ENCODE measurements at regions not wholly inside any gene's neighbourhood (a gene's known extent, or its start where the extent isn't known, plus 50 kb on each side); places are given as distances from the start of the nearest gene placed in this dataset.

DNA sequence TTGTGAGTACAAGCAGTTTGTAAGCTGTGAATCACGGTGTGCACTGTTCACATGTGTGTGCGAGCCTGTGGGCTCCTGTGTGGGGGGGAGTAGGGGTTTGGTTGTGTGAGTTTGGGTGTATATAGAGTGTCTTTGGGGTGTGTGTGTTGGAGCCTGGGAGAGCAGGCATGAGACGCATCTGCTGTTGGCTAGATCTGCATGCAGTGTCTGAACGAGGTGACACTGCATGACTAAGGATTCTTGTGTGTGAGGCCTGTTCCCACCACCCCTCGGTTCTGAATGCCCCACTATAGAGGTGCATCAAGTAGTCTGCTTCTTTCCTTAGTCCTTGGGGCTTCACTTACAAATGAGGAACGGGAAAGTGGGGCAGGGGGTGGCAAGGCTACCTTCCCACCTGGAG is 68.4 kb downstream of the MAGEF1 start:
- 79 to 83% methylated on average over 5 to 6 of the region's 6 CpGs for WGBS, 2 donors
- no peak overlapping the region for H3K4me3 ChIP-seq (ENCODE audit: low read depth, poor library complexity, severe bottlenecking)
- no peak for DNase-seq (ENCODE audit: low spot score in 2 of 2)
- intact Hi-C loops (cut with DNase I; ENCODE audit: low total_unique reads) = no loop called here
- TF ChIP-seq, protein P1, sequence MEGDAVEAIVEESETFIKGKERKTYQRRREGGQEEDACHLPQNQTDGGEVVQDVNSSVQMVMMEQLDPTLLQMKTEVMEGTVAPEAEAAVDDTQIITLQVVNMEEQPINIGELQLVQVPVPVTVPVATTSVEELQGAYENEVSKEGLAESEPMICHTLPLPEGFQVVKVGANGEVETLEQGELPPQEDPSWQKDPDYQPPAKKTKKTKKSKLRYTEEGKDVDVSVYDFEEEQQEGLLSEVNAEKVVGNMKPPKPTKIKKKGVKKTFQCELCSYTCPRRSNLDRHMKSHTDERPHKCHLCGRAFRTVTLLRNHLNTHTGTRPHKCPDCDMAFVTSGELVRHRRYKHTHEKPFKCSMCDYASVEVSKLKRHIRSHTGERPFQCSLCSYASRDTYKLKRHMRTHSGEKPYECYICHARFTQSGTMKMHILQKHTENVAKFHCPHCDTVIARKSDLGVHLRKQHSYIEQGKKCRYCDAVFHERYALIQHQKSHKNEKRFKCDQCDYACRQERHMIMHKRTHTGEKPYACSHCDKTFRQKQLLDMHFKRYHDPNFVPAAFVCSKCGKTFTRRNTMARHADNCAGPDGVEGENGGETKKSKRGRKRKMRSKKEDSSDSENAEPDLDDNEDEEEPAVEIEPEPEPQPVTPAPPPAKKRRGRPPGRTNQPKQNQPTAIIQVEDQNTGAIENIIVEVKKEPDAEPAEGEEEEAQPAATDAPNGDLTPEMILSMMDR (IDR thresholded peaks at IDR 0.05) = no peak
- no peak for TF ChIP-seq POLR2A (IDR thresholded peaks at IDR 0.05)

DNA sequence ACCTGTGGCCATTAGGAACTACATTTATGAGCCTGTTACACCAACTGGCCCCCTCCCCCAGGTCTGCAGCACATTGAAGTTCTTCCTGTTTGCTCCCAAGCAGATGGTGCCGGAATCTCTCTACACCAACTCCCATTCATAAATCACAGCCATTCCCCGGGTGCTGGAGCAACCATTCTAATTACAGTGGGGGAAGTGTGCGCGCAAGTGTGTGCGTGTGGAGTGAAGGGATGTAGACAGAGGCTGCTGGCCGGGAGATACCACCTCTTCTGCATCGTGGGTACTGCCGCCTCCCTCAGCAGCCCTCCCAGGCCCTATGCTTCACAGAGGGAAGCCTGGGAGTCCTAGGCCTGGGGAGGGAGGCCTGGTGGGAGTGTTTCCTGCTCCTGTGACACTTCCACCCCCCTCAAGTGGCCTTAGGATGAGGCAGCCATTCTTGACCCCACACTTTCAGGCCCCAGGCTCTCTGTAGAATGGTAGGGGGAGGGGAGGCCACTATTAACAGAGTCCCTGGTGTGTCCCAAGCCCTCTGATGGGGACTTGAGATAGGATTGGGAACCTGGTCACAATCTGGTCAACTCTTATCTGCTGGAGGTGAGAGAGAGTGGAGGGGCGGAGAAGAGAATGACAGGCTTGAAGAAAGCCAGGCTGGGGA is 69.1 kb downstream of the MAGEF1 start:
- 77 to 86% methylated on average over 7 to 9 of the region's 9 CpGs for WGBS, 2 donors
- DNase-seq (ENCODE audit: low spot score in 2 of 2) = no peak

DNA sequence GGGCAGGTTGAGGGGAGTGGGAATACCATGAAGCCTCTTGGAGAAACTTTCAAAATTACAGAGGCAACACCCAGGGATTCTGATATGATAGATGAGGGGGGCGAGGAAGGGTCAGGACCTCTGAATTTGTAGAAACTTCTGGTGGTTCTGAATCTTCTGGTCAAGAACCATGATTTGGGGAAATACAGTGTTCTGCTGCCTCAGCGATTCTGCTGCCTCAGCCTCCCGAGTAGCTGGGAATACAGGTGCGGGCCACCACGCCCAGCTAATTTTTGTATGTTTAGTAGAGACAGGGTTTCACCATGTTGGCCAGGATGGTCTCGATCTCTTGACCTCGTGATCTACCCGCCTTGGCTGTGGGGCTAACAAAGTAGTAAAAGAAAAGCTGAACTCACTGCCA is 70.4 kb downstream of the MAGEF1 start:
- intact Hi-C loops (cut with DNase I; ENCODE audit: low total_unique reads) = no loop called here
- TF ChIP-seq, protein P1 (IDR thresholded peaks at IDR 0.05) = no peak
- no peak for TF ChIP-seq POLR2A (IDR thresholded peaks at IDR 0.05)
- 95 to 96% methylated on average over 8 of the region's 8 CpGs for WGBS, 2 donors
- DNase-seq (ENCODE audit: low spot score in 2 of 2) = no peak
- no peak overlapping the region for H3K4me3 ChIP-seq (ENCODE audit: low read depth, poor library complexity, severe bottlenecking)

More for the DNA sequence above, 69.1 kb downstream of the MAGEF1 start:
- H3K4me3 ChIP-seq (ENCODE audit: low read depth, poor library complexity, severe bottlenecking) = no peak overlapping the region
- TF ChIP-seq POLR2A (IDR thresholded peaks at IDR 0.05) = no peak
- TF ChIP-seq, protein P1 (IDR thresholded peaks at IDR 0.05) = no peak
- intact Hi-C loops (cut with DNase I; ENCODE audit: low total_unique reads) = no loop called here

DNA sequence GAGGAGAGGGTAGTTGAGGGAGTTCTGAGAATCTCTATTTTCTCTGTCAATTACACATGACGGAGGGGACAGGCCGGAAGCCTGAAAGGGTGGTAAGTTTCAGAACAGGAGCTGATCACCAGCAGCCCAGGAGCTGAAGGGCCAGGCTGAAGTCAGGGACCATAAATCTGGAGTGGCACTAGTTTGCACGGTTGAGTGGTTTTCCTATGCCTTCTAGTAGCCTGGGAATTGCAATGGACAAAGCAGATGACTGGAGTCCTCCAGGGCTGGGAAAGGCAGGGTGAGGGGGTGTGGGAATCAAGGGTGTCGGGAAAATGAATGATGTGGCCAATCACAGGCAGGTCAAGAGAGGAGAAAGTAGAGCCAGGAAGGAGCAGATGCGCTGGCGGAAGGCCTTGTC is 72.5 kb downstream of the MAGEF1 start:
- no peak for TF ChIP-seq POLR2A (IDR thresholded peaks at IDR 0.05)
- TF ChIP-seq, protein P1 (IDR thresholded peaks at IDR 0.05) = no peak
- WGBS, 2 donors = 92 to 98% methylated on average over 6 of the region's 6 CpGs
- no peak for DNase-seq (ENCODE audit: low spot score in 2 of 2)
- H3K4me3 ChIP-seq (ENCODE audit: low read depth, poor library complexity, severe bottlenecking) = no peak overlapping the region
- intact Hi-C loops (cut with DNase I; ENCODE audit: low total_unique reads) = no loop called here

DNA sequence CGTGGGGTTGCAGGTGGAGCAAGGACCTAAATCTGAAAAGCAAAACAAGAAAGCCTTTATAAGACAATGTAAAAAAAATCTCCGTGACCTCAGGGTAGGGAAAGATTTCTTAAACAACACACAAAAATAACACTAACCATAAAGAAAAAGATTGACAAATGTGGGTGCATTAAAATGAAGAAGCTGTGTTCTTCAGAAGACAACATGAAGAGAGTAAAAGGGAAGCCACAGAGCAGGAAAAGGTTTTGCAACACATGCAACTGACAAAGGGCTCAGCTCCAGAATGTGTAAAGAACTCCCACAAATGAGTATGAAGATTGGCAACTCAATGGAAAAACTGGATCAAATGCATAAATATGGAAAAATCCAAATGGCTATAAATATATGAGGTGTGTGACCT is 74.2 kb downstream of the MAGEF1 start:
- intact Hi-C loops (cut with DNase I; ENCODE audit: low total_unique reads) = no loop called here
- TF ChIP-seq, protein P1 (IDR thresholded peaks at IDR 0.05) = no peak
- no peak for TF ChIP-seq POLR2A (IDR thresholded peaks at IDR 0.05)
- WGBS, 2 donors = 78 to 87% methylated on average over 2 of the region's 2 CpGs
- no peak for DNase-seq (ENCODE audit: low spot score in 2 of 2)
- no peak overlapping the region for H3K4me3 ChIP-seq (ENCODE audit: low read depth, poor library complexity, severe bottlenecking)

DNA sequence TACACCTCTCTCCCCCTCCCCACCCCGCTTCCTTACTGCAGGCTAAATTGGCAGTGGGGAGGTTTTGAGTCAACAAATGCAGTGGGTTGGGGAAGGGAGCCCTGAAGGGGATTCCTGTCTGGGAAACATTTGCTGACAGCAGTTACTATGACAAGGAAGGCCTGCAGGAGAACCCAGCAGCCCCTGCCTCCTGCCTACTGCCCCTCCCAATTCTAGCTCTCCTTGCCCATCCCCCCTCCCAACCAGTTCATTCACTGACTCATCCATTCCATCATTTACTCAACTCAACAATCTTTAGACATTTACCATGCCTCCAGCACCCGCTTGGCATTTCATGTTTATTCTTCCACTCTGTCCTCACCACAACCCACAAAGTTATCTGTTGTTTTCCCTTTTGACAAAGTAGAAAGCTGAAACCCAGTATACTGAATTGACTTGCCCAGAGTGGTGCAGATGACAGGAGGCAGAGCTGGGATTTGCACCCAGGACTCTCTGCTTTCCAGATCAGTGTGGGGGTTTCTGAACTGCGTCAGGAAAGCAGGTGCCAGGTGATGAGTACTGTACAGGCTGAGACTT is 75.0 kb downstream of the MAGEF1 start:
- intact Hi-C loops (cut with DNase I; ENCODE audit: low total_unique reads) = no loop called here
- no peak for DNase-seq (ENCODE audit: low spot score in 2 of 2)
- TF ChIP-seq, protein P1 (IDR thresholded peaks at IDR 0.05) = no peak
- TF ChIP-seq POLR2A (IDR thresholded peaks at IDR 0.05) = no peak
- 45 to 62% methylated on average over 3 of the region's 3 CpGs for WGBS, 2 donors
- H3K4me3 ChIP-seq (ENCODE audit: low read depth, poor library complexity, severe bottlenecking) = no peak overlapping the region
